MM.1S (cell line): ENCODE measurements at regions not wholly inside any gene's neighbourhood (a gene's known extent, or its start where the extent isn't known, plus 50 kb on each side); places are given as distances from the start of the nearest gene placed in this dataset.

Source experiments
- EZH2phosphoT487 ChIP-seq: fragments of 300-600 bp; sonication (generic); IDR thresholded peaks from 2 replicates; pipeline ENCODE4 v1.6.1; 2018; ENCODE audit warnings: antibody characterized with exemption, low read length
- TF ChIP-seq, protein P1 (sequence below): fragments of 300-600 bp; sonication (generic); IDR thresholded peaks from 2 replicates; pipeline ENCODE4 v1.5.1; 2016; ENCODE audit warnings: antibody characterized with exemption, low read length, mixed read lengths

DNA sequence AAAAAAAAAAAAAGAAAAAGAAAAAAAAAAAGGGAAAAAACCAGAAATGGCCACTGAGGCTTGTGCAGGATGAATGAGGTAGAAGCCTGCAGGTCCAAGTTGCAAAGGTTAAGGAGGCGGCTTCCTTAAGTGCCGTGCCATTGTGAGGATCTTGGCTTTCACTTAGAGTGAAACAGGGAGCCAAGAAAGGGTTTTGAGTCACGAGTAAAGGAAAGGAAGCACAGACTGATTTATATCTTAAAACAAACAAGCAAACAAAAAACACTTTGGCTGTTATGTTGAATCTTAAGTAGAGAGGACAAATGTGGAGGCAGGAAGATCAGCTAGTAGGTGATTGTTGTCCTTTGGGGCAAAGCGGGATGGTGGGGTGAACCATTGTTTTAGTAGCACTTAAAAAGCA lies 749.7 kb upstream of the SOX11 start:
- TF ChIP-seq, protein P1, sequence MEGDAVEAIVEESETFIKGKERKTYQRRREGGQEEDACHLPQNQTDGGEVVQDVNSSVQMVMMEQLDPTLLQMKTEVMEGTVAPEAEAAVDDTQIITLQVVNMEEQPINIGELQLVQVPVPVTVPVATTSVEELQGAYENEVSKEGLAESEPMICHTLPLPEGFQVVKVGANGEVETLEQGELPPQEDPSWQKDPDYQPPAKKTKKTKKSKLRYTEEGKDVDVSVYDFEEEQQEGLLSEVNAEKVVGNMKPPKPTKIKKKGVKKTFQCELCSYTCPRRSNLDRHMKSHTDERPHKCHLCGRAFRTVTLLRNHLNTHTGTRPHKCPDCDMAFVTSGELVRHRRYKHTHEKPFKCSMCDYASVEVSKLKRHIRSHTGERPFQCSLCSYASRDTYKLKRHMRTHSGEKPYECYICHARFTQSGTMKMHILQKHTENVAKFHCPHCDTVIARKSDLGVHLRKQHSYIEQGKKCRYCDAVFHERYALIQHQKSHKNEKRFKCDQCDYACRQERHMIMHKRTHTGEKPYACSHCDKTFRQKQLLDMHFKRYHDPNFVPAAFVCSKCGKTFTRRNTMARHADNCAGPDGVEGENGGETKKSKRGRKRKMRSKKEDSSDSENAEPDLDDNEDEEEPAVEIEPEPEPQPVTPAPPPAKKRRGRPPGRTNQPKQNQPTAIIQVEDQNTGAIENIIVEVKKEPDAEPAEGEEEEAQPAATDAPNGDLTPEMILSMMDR = no peak
- no peak for TF ChIP-seq EZH2phosphoT487
